Adrenal gland (tissue), 5 donors: ENCODE measurements at regions not wholly inside any gene's neighbourhood (a gene's known extent, or its start where the extent isn't known, plus 50 kb on each side); places are given as distances from the start of the nearest gene placed in this dataset.

ENCODE experiments used
- CTCF ChIP-seq, 6 experiments: fragments of 450-650 bp in 4 of 6; fragments of 200-600 bp in 2 of 6; sonication (generic) in 1 of 6; IDR thresholded peaks; 1 replicate in 5 of 6; 2 replicates in 1 of 6; pipeline versions ENCODE4 v1.5.1 to v1.8.0; 2016 to 2021; ENCODE audit warnings: antibody characterized with exemption in 6 of 6, mild to moderate bottlenecking in 2 of 6, moderate library complexity in 1 of 6
- POLR2A ChIP-seq, 2 donors: fragments of 450-650 bp; IDR thresholded peaks; one replicate each; pipeline ENCODE4 v1.6.1; 2017; ENCODE audit warnings: antibody characterized with exemption in 2 of 2, mild to moderate bottlenecking in 2 of 2, moderate library complexity in 1 of 2
- donor health status: DM: no; HTN: no; CAD: no.

- TF ChIP-seq CTCF (IDR thresholded peaks at IDR 0.05) (no peak), POLR2A (IDR thresholded peaks at IDR 0.05) (no peak)
Measured at GRCh38 chr12:63362166-63362565, 211.2 kb upstream of the AVPR1A start.
